ENCODE measurements at regions not wholly inside any gene's neighbourhood (a gene's known extent, or its start where the extent isn't known, plus 50 kb on each side); places are given as distances from the start of the nearest gene placed in this dataset.

DNA sequence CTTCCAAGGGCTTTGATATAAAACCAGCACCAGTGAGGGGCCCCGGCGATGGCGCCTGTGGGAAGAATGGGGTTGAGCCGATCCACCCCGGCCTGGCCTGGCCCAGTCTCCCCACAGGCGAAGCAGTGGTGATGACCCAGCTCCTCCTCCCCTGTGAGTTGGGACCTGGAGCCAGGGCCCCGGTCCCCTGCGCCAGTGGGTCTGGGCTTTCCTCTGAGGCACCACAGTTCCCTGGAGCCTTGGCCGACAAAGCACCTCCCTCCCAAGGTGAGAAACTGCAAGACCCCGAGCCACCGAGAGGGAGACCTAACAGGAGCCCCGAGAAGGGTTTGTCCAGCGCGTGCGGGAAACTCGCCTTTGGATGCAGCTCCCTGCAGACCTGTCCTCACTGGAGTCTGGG is 942.9 kb downstream of the BRD1 start:
- TF ChIP-seq NR2F1 (CRISPR knock-in tag; IDR thresholded peaks at IDR 0.05) (no peak), POLR2AphosphoS5 (IDR thresholded peaks at IDR 0.05; ENCODE audit: low read depth, low read length) (no peak), CEBPB (IDR thresholded peaks at IDR 0.05; ENCODE audit: borderline replicate concordance, low read depth, low read length) (no peak), MEF2D (CRISPR knock-in tag; IDR thresholded peaks at IDR 0.05) (no peak), HNRNPK (IDR thresholded peaks at IDR 0.05; ENCODE audit: low read depth, low read length, poor library complexity, severe bottlenecking) (no peak), ELF1 (CRISPR knock-in tag; IDR thresholded peaks at IDR 0.05) (no peak), RNF2 (conservative IDR thresholded peaks at IDR 0.05; ENCODE audit: low read depth) (no peak), RORA (CRISPR knock-in tag; IDR thresholded peaks at IDR 0.05) (no peak), HCFC1 (IDR thresholded peaks at IDR 0.05; ENCODE audit: low read depth, low read length) (no peak), ATF2 (CRISPR knock-in tag; IDR thresholded peaks at IDR 0.05) (no peak), ZNF121 (CRISPR knock-in tag; IDR thresholded peaks at IDR 0.05) (no peak)
- TF ChIP-seq, protein P1, sequence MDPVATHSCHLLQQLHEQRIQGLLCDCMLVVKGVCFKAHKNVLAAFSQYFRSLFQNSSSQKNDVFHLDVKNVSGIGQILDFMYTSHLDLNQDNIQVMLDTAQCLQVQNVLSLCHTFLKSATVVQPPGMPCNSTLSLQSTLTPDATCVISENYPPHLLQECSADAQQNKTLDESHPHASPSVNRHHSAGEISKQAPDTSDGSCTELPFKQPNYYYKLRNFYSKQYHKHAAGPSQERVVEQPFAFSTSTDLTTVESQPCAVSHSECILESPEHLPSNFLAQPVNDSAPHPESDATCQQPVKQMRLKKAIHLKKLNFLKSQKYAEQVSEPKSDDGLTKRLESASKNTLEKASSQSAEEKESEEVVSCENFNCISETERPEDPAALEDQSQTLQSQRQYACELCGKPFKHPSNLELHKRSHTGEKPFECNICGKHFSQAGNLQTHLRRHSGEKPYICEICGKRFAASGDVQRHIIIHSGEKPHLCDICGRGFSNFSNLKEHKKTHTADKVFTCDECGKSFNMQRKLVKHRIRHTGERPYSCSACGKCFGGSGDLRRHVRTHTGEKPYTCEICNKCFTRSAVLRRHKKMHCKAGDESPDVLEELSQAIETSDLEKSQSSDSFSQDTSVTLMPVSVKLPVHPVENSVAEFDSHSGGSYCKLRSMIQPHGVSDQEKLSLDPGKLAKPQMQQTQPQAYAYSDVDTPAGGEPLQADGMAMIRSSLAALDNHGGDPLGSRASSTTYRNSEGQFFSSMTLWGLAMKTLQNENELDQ (CRISPR knock-in tag; IDR thresholded peaks at IDR 0.05; ENCODE audit: borderline replicate concordance) = no peak
- TF ChIP-seq, protein P2, sequence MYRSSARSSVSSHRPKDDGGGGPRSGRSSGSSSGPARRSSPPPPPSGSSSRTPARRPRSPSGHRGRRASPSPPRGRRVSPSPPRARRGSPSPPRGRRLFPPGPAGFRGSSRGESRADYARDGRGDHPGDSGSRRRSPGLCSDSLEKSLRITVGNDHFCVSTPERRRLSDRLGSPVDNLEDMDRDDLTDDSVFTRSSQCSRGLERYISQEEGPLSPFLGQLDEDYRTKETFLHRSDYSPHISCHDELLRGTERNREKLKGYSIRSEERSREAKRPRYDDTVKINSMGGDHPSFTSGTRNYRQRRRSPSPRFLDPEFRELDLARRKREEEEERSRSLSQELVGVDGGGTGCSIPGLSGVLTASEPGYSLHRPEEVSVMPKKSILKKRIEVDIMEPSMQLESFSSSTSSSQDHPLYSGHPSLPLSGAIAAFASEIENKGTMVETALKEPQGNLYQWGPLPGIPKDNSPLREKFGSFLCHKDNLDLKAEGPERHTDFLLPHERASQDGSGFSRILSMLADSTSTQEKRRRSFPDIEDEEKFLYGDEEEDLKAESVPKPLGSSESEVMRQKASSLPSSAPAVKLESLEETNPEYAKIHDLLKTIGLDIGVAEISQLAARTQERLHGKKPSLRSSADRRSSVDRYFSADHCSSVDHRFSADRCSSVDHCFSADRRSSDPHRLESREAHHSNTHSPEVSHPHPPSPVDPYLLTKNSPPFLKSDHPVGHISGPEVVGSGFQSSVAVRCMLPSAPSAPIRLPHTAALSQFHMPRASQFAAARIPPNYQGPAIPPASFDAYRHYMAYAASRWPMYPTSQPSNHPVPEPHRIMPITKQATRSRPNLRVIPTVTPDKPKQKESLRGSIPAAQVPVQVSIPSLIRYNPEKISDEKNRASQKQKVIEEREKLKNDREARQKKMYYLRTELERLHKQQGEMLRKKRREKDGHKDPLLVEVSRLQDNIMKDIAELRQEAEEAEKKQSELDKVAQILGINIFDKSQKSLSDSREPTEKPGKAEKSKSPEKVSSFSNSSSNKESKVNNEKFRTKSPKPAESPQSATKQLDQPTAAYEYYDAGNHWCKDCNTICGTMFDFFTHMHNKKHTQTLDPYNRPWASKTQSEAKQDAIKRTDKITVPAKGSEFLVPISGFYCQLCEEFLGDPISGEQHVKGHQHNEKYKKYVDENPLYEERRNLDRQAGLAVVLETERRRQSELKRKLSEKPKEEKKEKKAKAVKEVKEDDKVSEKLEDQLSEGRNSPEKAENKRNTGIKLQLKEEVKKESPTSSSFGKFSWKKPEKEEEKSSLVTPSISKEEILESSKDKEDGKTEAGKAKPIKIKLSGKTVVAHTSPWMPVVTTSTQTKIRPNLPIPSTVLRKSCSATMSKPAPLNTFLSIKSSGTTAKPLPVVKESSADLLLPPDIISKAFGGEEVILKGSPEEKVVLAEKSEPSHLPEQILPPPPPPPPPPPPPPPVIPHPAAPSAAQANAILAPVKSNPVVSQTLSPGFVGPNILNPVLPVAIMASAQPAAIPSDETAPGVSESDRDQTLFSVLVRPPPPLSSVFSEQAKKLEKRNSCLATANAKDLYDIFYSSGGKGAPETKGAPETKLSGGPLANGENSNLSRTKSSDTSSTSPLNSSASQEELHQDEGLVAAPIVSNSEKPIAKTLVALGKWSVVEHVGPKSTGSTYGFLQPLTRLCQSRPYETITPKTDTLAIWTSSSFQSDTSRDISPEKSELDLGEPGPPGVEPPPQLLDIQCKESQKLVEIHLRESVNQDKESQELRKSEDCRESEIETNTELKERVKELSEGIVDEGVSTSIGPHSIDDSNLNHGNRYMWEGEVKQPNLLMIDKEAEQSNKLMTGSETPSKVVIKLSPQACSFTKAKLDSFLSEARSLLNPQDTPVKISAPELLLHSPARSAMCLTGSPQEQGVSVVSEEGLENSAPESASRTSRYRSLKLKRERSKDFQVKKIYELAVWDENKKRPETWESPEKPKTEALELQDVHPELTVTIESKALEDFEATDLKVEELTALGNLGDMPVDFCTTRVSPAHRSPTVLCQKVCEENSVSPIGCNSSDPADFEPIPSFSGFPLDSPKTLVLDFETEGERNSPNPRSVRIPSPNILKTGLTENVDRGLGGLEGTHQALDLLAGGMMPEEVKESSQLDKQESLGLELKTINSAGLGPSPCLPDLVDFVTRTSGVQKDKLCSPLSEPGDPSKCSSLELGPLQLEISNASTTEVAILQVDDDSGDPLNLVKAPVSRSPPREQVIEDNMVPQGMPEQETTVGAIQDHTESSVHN (CRISPR knock-in tag; IDR thresholded peaks at IDR 0.05) = no peak
- TF ChIP-seq, protein P3, sequence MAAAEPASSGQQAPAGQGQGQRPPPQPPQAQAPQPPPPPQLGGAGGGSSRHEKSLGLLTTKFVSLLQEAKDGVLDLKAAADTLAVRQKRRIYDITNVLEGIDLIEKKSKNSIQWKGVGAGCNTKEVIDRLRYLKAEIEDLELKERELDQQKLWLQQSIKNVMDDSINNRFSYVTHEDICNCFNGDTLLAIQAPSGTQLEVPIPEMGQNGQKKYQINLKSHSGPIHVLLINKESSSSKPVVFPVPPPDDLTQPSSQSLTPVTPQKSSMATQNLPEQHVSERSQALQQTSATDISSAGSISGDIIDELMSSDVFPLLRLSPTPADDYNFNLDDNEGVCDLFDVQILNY (CRISPR knock-in tag; conservative IDR thresholded peaks at IDR 0.05) = no peak

Measured in HepG2 (cell line).